ENCODE measurements at regions not wholly inside any gene's neighbourhood (a gene's known extent, or its start where the extent isn't known, plus 50 kb on each side); places are given as distances from the start of the nearest gene placed in this dataset.

GRCh38 chr17:68740555-68741447 lies 139.6 kb upstream of the FAM20A start:
- no peak for DNase-seq

GRCh38 chr17:68737761-68738443 lies 136.7 kb upstream of the FAM20A start:
- DNase-seq, result no peak

GRCh38 chr17:68734931-68735330 lies 133.8 kb upstream of the FAM20A start:
- DNase-seq, result no peak

GRCh38 chr17:68734187-68734900 lies 133.2 kb upstream of the FAM20A start:
- peak; percentile 58 for DNase-seq

GRCh38 chr17:68733241-68734176 lies 132.3 kb upstream of the FAM20A start:
- DNase-seq, result no peak

GRCh38 chr17:68732301-68732749 lies 131.2 kb upstream of the FAM20A start:
- DNase-seq, result no peak

GRCh38 chr17:68731465-68731864 lies 130.3 kb upstream of the FAM20A start:
- no peak for DNase-seq

GRCh38 chr17:68719431-68719830 lies 118.3 kb upstream of the FAM20A start:
- no peak for DNase-seq

- DNase-seq, result no peak
Observed at GRCh38 chr17:68718926-68719325, 117.8 kb upstream of the FAM20A start.

- no peak for DNase-seq
Observed at GRCh38 chr17:68718465-68718864, 117.3 kb upstream of the FAM20A start.

- DNase-seq, result no peak
Observed at GRCh38 chr17:68714676-68715075, 113.5 kb upstream of the FAM20A start.

- no peak for DNase-seq
Observed at GRCh38 chr17:68711858-68712257, 110.7 kb upstream of the FAM20A start.

GRCh38 chr17:68710976-68711375 lies 109.8 kb upstream of the FAM20A start:
- no peak for DNase-seq

- peak; percentile 53 for DNase-seq
Observed at GRCh38 chr17:68710035-68710780, 109.0 kb upstream of the FAM20A start.

GRCh38 chr17:68709461-68709860 lies 108.3 kb upstream of the FAM20A start:
- no peak for DNase-seq

- DNase-seq, result no peak
Observed at GRCh38 chr17:68707031-68707430, 105.9 kb upstream of the FAM20A start.

- DNase-seq, result no peak
Observed at GRCh38 chr17:68706356-68706920, 105.3 kb upstream of the FAM20A start.

GRCh38 chr17:68705714-68706076 lies 104.5 kb upstream of the FAM20A start:
- DNase-seq, result no peak

- peak; percentile 57 for DNase-seq
Observed at GRCh38 chr17:68704871-68705713, 103.9 kb upstream of the FAM20A start.

Data from muscle of arm (tissue), 1 donor.